GM12878 (cell line): ENCODE measurements at regions not wholly inside any gene's neighbourhood (a gene's known extent, or its start where the extent isn't known, plus 50 kb on each side); places are given as distances from the start of the nearest gene placed in this dataset.

Experiments used
- ATAC-seq: fragments of 200-7000 bp; cut with Tn5 transposase; 3 replicates; pipeline ENCODE4 v1.9.1; 2020; ENCODE audit warnings: mild to moderate bottlenecking, moderate library complexity
- BruUV-seq: library from RNA; stranded (reverse); fragments of 400-500 nt; replicated peaks from 2 replicates; lab custom pipeline; 2021; lab: Mats Ljungman, UMichigan
- CTCF ChIA-PET: fragments of 300-600 bp; sonication (Branson Sonifier 250); formaldehyde crosslinking; extraction: SDS; loops from one replicate; lab custom pipeline; 2021; ENCODE audit warnings: inconsistent platforms; lab: Yijun Ruan, JAX
- POLR2A ChIA-PET: fragments of 350-600 bp; formaldehyde crosslinking; extraction: SDS; loops from one replicate; lab custom pipeline; 2021; ENCODE audit warnings: inconsistent platforms; lab: Charles Lee
- RAD21 ChIA-PET: fragments of 300-600 bp; sonication (Branson Sonifier 250); formaldehyde crosslinking; loops from one replicate; lab custom pipeline; 2023; ENCODE audit warnings: antibody characterized with exemption; ENCODE audit not compliant: unreplicated experiment; lab: Charles Lee
- SMC1A ChIA-PET: fragments of 300-600 bp; sonication (Branson Sonifier 250); formaldehyde crosslinking; loops from one replicate; lab custom pipeline; 2023; ENCODE audit not compliant: unreplicated experiment, uncharacterized antibody; lab: Charles Lee
- DNase-seq: peaks from one replicate; pipeline ENCODE4 v3.0.0-alpha.2; 2011; ENCODE audit warnings: low read depth, low spot score
- FAIRE-seq: peaks from 3 replicates; lab custom pipeline; 2011; peaks lifted over from hg19 to GRCh38; lab: Jason Lieb, UNC
- H2AFZ ChIP-seq: 2 replicates; pipeline ENCODE4 v1.6.0; 2011; ENCODE audit warnings: low read depth, low read length, control low read depth; ENCODE audit not compliant: control insufficient read depth
- H3K27ac ChIP-seq: 2 replicates; pipeline ENCODE4 v1.5.1; 2011; ENCODE audit warnings: control low read depth; ENCODE audit not compliant: control insufficient read depth, insufficient read depth
- H3K27me3 ChIP-seq, 2 experiments: replicated peaks in 1 of 2; 2 replicates each; pipeline versions ENCODE4 v1.6.0 to v1.6.1; 2011; ENCODE audit warnings: low read length in 1 of 2; ENCODE audit not compliant: control insufficient read depth in 2 of 2, insufficient read depth in 2 of 2
- H3K36me3 ChIP-seq, 2 experiments: 2 replicates each; pipeline ENCODE4 v1.5.1; 2011; ENCODE audit warnings: low read length in 1 of 2; ENCODE audit not compliant: control insufficient read depth in 2 of 2, insufficient read depth in 2 of 2
- H3K4me1 ChIP-seq: 2 replicates; pipeline ENCODE4 v1.6.1; 2011; ENCODE audit warnings: mild to moderate bottlenecking, low read length, moderate library complexity, mixed read lengths; ENCODE audit not compliant: control insufficient read depth, insufficient read depth
- H3K4me2 ChIP-seq: 2 replicates; pipeline ENCODE4 v1.6.0; 2011; ENCODE audit warnings: control low read depth; ENCODE audit not compliant: control insufficient read depth, insufficient read depth
- H3K4me3 ChIP-seq: fragments of 200-600 bp; sonication (generic); 2 replicates; pipeline ENCODE4 v1.5.1; 2016
- H3K79me2 ChIP-seq: 2 replicates; pipeline ENCODE4 v1.6.0; 2011; ENCODE audit warnings: low read length; ENCODE audit not compliant: control insufficient read depth, insufficient read depth
- H3K9ac ChIP-seq: 2 replicates; pipeline ENCODE4 v1.8.0; 2011; ENCODE audit warnings: low read length, control low read depth, mixed read lengths; ENCODE audit not compliant: control insufficient read depth, insufficient read depth
- H3K9me3 ChIP-seq: replicated peaks from 3 replicates; pipeline ENCODE4 v1.5.1; 2011; ENCODE audit warnings: mild to moderate bottlenecking, low read length; ENCODE audit not compliant: control insufficient read depth, insufficient read depth
- H4K20me1 ChIP-seq: 2 replicates; pipeline ENCODE4 v1.6.0; 2011; ENCODE audit not compliant: control insufficient read depth, insufficient read depth
- BHLHE40 ChIP-seq, 2 experiments: fragments of 450-650 bp in 1 of 2; IDR thresholded peaks; 2 replicates each; pipeline ENCODE4 v1.6.1; 2011 to 2017; ENCODE audit warnings: low read depth in 2 of 2, borderline replicate concordance in 1 of 2, improper control_type of control experiment in 1 of 2, low read length in 1 of 2, mild to moderate bottlenecking in 1 of 2
- CBFB ChIP-seq: IDR thresholded peaks from 2 replicates; pipeline ENCODE4 v1.6.1; 2016; ENCODE audit warnings: antibody characterized with exemption, low read depth
- HCFC1 ChIP-seq: fragments of 150-350 bp; IDR thresholded peaks from 2 replicates; pipeline ENCODE4 v1.6.1; 2014; ENCODE audit warnings: low read length
- HDAC2 ChIP-seq: fragments of 200-600 bp; sonication (generic); IDR thresholded peaks from 2 replicates; pipeline ENCODE4 v1.6.1; 2017
- RUNX3 ChIP-seq: IDR thresholded peaks from 2 replicates; pipeline ENCODE4 v1.6.1; 2012; ENCODE audit warnings: low read length, inconsistent platforms
- SREBF1 ChIP-seq: IDR thresholded peaks from 2 replicates; pipeline ENCODE4 v1.6.1; 2012; ENCODE audit warnings: mild to moderate bottlenecking, low read length
- ZSCAN29 ChIP-seq: fragments of 450-650 bp; IDR thresholded peaks from 2 replicates; pipeline ENCODE4 v1.6.1; 2017; ENCODE audit warnings: mild to moderate bottlenecking, moderate library complexity
- WGBS: methylation state at CpG from one replicate; pipeline ENCODE4 v1.1.6; 2016; ENCODE audit warnings: low lambda C conversion rate; ENCODE audit not compliant: insufficient replicate concordance, insufficient coverage; ENCODE audit errors: missing lambda C conversion rate; 5-methylcytosine and 5-hydroxymethylcytosine counted together
- in situ Hi-C: fragments of 300-500 bp; cut with MboI; formaldehyde crosslinking; loops from 9 replicates; pipeline ENCODE4 v1.14.3; 2018; ENCODE audit warnings: mixed read lengths
- intact Hi-C: fragments of 100-400 bp; cut with micrococcal nuclease; formaldehyde crosslinking; loops from one replicate; pipeline ENCODE4 v1.14.2; 2022; ENCODE audit not compliant: unreplicated experiment
- TF ChIP-seq, protein P1 (sequence below): fragments of 450-650 bp; IDR thresholded peaks from 2 replicates; pipeline ENCODE4 v1.6.1; 2017; ENCODE audit warnings: low read depth, mild to moderate bottlenecking, moderate library complexity
- TF ChIP-seq, protein P2 (sequence below): IDR thresholded peaks from 2 replicates; pipeline ENCODE4 v1.6.1; 2011; ENCODE audit warnings: borderline replicate concordance, low read depth, mild to moderate bottlenecking, moderate library complexity, mixed read lengths, low read length; ENCODE audit not compliant: insufficient read depth; ENCODE audit errors: extremely low read length
- TF ChIP-seq, protein P3 (sequence below): fragments of 150-350 bp; IDR thresholded peaks from 2 replicates; pipeline ENCODE4 v1.6.1; 2014; ENCODE audit warnings: mild to moderate bottlenecking, low read depth, low read length

DNA sequence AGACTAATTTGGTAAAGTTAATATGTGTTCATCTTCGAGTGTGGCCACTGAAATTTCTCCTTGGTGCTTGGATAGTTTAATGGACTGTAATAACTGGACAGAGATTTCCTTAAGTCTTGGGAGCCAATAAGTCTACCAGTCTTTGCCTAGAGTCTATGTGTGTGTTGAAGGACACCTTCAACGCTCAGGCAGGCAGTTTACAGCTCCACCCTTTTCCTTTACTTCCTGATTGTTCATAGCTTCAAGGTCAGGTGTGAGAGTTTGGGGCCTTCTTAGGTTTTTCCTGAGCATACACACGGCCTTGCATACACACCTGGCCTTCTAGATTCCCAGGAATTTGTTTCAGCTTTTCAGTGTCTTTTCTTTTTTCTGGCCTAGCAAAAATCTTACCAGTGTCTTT is 355.3 kb upstream of the AMOT start:
- Histone ChIP-seq H3K9ac (no peak overlapping the region), H3K4me2 (no peak overlapping the region), H3K36me3 (no peaks in the 10 kb centered on the region), H4K20me1 (no peaks in the 10 kb centered on the region), H3K79me2 (no peaks in the 10 kb centered on the region), H3K27ac (no peak overlapping the region)
- DNase-seq (no peak), FAIRE-seq (no peak)
- POLR2A ChIA-PET = no interaction called here
- RAD21 ChIA-PET = no interaction called here
- no TSS peak for BruUV-seq
- in situ Hi-C loops (no loop called here), intact Hi-C loops (no loop called here)
- SMC1A ChIA-PET = no interaction called here
- CTCF ChIA-PET = no interaction called here
- no peak for TF ChIP-seq CBFB
- TF ChIP-seq, protein P1, sequence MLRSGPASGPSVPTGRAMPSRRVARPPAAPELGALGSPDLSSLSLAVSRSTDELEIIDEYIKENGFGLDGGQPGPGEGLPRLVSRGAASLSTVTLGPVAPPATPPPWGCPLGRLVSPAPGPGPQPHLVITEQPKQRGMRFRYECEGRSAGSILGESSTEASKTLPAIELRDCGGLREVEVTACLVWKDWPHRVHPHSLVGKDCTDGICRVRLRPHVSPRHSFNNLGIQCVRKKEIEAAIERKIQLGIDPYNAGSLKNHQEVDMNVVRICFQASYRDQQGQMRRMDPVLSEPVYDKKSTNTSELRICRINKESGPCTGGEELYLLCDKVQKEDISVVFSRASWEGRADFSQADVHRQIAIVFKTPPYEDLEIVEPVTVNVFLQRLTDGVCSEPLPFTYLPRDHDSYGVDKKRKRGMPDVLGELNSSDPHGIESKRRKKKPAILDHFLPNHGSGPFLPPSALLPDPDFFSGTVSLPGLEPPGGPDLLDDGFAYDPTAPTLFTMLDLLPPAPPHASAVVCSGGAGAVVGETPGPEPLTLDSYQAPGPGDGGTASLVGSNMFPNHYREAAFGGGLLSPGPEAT = no peak
- TF ChIP-seq HDAC2 = no peak
- TF ChIP-seq SREBF1 = no peak
- no peak for TF ChIP-seq HCFC1
- TF ChIP-seq ZSCAN29 = no peak
- no peak for TF ChIP-seq RUNX3
- TF ChIP-seq, protein P2, sequence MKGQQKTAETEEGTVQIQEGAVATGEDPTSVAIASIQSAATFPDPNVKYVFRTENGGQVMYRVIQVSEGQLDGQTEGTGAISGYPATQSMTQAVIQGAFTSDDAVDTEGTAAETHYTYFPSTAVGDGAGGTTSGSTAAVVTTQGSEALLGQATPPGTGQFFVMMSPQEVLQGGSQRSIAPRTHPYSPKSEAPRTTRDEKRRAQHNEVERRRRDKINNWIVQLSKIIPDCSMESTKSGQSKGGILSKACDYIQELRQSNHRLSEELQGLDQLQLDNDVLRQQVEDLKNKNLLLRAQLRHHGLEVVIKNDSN = no peak
- TF ChIP-seq, protein P3, sequence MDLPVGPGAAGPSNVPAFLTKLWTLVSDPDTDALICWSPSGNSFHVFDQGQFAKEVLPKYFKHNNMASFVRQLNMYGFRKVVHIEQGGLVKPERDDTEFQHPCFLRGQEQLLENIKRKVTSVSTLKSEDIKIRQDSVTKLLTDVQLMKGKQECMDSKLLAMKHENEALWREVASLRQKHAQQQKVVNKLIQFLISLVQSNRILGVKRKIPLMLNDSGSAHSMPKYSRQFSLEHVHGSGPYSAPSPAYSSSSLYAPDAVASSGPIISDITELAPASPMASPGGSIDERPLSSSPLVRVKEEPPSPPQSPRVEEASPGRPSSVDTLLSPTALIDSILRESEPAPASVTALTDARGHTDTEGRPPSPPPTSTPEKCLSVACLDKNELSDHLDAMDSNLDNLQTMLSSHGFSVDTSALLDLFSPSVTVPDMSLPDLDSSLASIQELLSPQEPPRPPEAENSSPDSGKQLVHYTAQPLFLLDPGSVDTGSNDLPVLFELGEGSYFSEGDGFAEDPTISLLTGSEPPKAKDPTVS = no peak
- no peak for TF ChIP-seq BHLHE40 (IDR thresholded peaks at IDR 0.05; ENCODE audit: borderline replicate concordance in 1 of 2, low read depth in 2 of 2, low read length in 1 of 2)
- TF ChIP-seq, all 136 proteins: peak for 0
- no peak for ATAC-seq
- H2AFZ ChIP-seq = no peak overlapping the region
- H3K4me1 ChIP-seq = no peaks in the 10 kb centered on the region
- no peaks in the 10 kb centered on the region for H3K27me3 ChIP-seq
- H3K9me3 ChIP-seq = no peaks in the 10 kb centered on the region
- WGBS = 0% methylated on average over 3 of the region's 3 CpGs
- H3K4me3 ChIP-seq = no peak overlapping the region
